ENCODE measurements at regions not wholly inside any gene's neighbourhood (a gene's known extent, or its start where the extent isn't known, plus 50 kb on each side); places are given as distances from the start of the nearest gene placed in this dataset.

GRCh38 chr14:44420226-44420625, 86.9 kb downstream of the FSCB start:
- H3K9me3 Mint-ChIP-seq (ENCODE audit: low read depth), result peaks cover 55% of the 10 kb centered on the region
- no peak overlapping the region for H3K27ac Mint-ChIP-seq

DNA sequence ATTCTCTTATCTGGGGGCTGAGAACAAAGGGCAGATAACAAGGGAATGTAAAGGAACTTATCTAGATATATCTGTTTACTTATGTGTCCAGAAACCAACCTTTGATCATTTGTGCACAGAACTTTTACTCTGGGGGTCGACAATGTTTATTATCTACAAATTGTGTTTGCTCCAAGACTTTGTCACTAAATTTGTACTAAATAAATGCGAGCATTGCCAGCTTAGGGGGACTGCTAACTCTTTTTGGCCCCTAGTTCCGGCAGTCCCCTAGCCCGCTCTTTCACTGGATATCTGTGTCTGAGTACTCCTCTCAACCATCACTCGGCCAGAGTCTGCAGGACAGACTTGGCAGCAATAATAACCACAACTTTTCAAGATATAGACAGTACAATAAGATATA, 88.2 kb downstream of the FSCB start:
- H3K27me3 Mint-ChIP-seq, result no peaks in the 10 kb centered on the region
- no peak for TF ChIP-seq CTCF (IDR thresholded peaks at IDR 0.05; ENCODE audit: unreplicated experiment)
- H3K4me1 Mint-ChIP-seq (ENCODE audit: low read depth), result no peaks in the 10 kb centered on the region
- H3K9me3 Mint-ChIP-seq (ENCODE audit: low read depth), result peaks cover 51% of the 10 kb centered on the region
- peaks cover 3% of the 10 kb centered on the region for H3K36me3 Mint-ChIP-seq (ENCODE audit: insufficient read depth)
- DNase-seq (ENCODE audit: low spot score, unreplicated experiment), result no peak
- H3K27ac Mint-ChIP-seq, result no peak overlapping the region
- H3K4me3 Mint-ChIP-seq (ENCODE audit: low read depth), result no peak overlapping the region

More at GRCh38 chr14:44420226-44420625, 86.9 kb downstream of the FSCB start:
- no peaks in the 10 kb centered on the region for H3K4me1 Mint-ChIP-seq (ENCODE audit: low read depth)
- no peak for TF ChIP-seq CTCF (IDR thresholded peaks at IDR 0.05; ENCODE audit: unreplicated experiment)
- no peaks in the 10 kb centered on the region for H3K27me3 Mint-ChIP-seq
- H3K4me3 Mint-ChIP-seq (ENCODE audit: low read depth), result no peak overlapping the region
- no peak for DNase-seq (ENCODE audit: low spot score, unreplicated experiment)
- H3K36me3 Mint-ChIP-seq (ENCODE audit: insufficient read depth), result peaks cover 3% of the 10 kb centered on the region

- peaks cover 3% of the 10 kb centered on the region for H3K36me3 Mint-ChIP-seq (ENCODE audit: insufficient read depth)
- H3K9me3 Mint-ChIP-seq (ENCODE audit: low read depth), result peaks cover 49% of the 10 kb centered on the region
- peaks cover 1% of the 10 kb centered on the region for H3K4me1 Mint-ChIP-seq (ENCODE audit: low read depth)
- DNase-seq (ENCODE audit: low spot score, unreplicated experiment), result no peak
- H3K27ac Mint-ChIP-seq, result no peak overlapping the region
- no peaks in the 10 kb centered on the region for H3K27me3 Mint-ChIP-seq
- H3K4me3 Mint-ChIP-seq (ENCODE audit: low read depth), result no peak overlapping the region
- no peak for TF ChIP-seq CTCF (IDR thresholded peaks at IDR 0.05; ENCODE audit: unreplicated experiment)
Measured at GRCh38 chr14:44417809-44418208, 89.3 kb downstream of the FSCB start.

- no peak for TF ChIP-seq CTCF (IDR thresholded peaks at IDR 0.05; ENCODE audit: unreplicated experiment)
- Mint-ChIP-seq H3K4me1 (ENCODE audit: low read depth) (peaks cover 3% of the 10 kb centered on the region), H3K9me3 (ENCODE audit: low read depth) (peaks cover 32% of the 10 kb centered on the region), H3K36me3 (ENCODE audit: insufficient read depth) (peaks cover 1% of the 10 kb centered on the region), H3K4me3 (ENCODE audit: low read depth) (no peak overlapping the region), H3K27me3 (no peaks in the 10 kb centered on the region), H3K27ac (no peak overlapping the region)
- no peak for DNase-seq (ENCODE audit: low spot score, unreplicated experiment)
Measured at GRCh38 chr14:44414646-44415045, 92.4 kb downstream of the FSCB start.

DNA sequence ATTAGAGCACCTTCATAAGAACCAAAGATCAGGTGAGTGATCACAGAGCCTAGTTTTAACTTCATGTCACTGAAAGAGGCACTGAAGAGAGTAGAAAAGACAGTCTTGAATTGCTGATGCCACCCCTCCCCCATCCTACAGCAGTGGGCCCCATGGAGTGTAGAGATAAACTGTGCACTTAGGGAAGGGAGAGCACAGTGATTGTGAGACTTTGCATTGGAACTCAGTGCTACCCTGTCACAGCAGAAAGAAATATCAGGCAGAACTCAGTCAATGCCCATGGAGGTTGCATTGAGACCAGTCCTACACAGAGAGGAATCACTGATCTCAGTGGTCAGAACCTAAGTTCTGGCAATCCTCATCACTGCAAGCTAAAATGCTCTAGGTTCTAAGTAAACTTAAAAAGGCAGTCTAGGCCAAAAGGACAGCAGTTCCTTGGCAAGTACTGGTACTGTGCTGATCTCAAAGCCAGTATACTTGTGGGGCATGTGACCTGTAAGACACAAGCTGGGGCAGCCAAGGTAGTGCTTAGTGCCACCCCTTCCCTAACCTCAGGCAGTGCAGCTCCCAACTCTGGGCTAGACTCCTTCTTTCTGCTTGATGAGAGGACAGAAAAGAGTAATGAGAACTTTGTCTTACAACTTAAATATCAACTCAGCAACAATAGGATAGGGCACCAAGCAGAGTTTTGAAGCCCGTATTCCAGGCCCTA, 94.1 kb downstream of the FSCB start:
- H3K36me3 Mint-ChIP-seq (ENCODE audit: insufficient read depth), result peaks cover 1% of the 10 kb centered on the region
- H3K9me3 Mint-ChIP-seq (ENCODE audit: low read depth), result peaks cover 24% of the 10 kb centered on the region
- H3K4me3 Mint-ChIP-seq (ENCODE audit: low read depth), result no peak overlapping the region
- H3K27me3 Mint-ChIP-seq, result no peaks in the 10 kb centered on the region
- TF ChIP-seq CTCF (IDR thresholded peaks at IDR 0.05; ENCODE audit: unreplicated experiment), result no peak
- no peak overlapping the region for H3K27ac Mint-ChIP-seq
- no peak for DNase-seq (ENCODE audit: low spot score, unreplicated experiment)
- H3K4me1 Mint-ChIP-seq (ENCODE audit: low read depth), result peaks cover 3% of the 10 kb centered on the region
